Activated naive CD8-positive, alpha-beta T cell treated with anti-CD3 and anti-CD28 coated beads for 36 hours (primary cell): ENCODE measurements at regions not wholly inside any gene's neighbourhood (a gene's known extent, or its start where the extent isn't known, plus 50 kb on each side); places are given as distances from the start of the nearest gene placed in this dataset.

Experiments
- DNase-seq: peaks from one replicate; pipeline ENCODE4 v3.0.0; 2021
- H3K27ac Mint-ChIP-seq: one replicate; pipeline ENCODE4 v1.8.0; 2022; ENCODE audit warnings: mild to moderate bottlenecking, moderate library complexity, mixed read lengths
- H3K27me3 Mint-ChIP-seq: one replicate; pipeline ENCODE4 v1.8.0; 2022; ENCODE audit warnings: mild to moderate bottlenecking, mixed read lengths
- H3K36me3 Mint-ChIP-seq: one replicate; pipeline ENCODE4 v1.8.0; 2021; ENCODE audit warnings: mild to moderate bottlenecking, mixed read lengths
- H3K4me1 Mint-ChIP-seq: one replicate; pipeline ENCODE4 v1.8.0; 2021; ENCODE audit warnings: mixed read lengths
- H3K4me3 Mint-ChIP-seq: one replicate; pipeline ENCODE4 v1.8.0; 2022; ENCODE audit warnings: mild to moderate bottlenecking, moderate library complexity, mixed read lengths
- H3K9me3 Mint-ChIP-seq: one replicate; pipeline ENCODE4 v1.8.0; 2022; ENCODE audit warnings: mixed read lengths

DNA sequence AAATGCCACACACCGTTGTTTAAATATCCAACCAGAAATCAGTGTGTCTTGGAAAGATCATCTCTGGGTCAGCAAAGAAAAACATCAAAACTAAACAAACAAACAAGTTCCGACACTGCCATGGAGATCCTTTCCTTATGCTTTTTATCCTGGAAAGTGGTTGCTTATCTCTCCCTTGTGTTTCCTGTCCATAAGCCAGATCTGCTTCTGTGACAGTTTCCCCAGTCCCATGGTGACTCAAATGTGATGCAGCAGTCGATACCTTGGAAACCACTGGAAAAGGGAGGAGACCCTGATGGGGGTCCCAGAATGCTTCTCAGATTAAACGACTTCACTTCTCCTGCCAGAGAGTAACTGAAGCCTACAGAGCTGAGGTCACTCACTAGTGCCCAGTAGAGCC is 94.7 kb downstream of the DMRTA2 start:
- Mint-ChIP-seq H3K27ac (no peak overlapping the region), H3K27me3 (peaks cover 33% of the 10 kb centered on the region), H3K9me3 (no peaks in the 10 kb centered on the region), H3K36me3 (no peaks in the 10 kb centered on the region), H3K4me1 (no peaks in the 10 kb centered on the region), H3K4me3 (no peak overlapping the region)
- DNase-seq: no peak

DNA sequence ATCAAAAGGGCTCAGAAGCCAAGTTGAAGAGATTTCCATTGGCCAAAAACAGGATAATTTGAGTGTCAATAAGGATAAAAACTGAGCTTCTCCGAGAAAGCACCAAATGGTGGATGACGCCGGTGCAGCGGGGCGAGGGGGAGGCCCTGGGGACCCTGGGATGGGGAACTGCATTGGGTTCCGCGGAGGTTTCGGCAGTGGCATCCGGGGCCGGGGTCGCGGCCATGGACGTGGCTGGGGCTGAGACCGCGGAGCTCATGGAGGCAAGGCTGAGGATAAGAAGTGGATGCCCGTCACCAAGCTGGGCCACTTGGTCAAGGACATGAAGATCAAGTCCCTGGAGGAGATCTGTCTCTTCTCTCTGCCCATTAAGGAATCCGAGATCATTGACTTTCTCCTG is 97.2 kb downstream of the DMRTA2 start:
- Mint-ChIP-seq H3K27ac (no peak overlapping the region), H3K9me3 (no peaks in the 10 kb centered on the region), H3K4me1 (no peaks in the 10 kb centered on the region), H3K27me3 (peaks cover 16% of the 10 kb centered on the region), H3K4me3 (no peak overlapping the region), H3K36me3 (no peaks in the 10 kb centered on the region)
- no peak for DNase-seq

DNA sequence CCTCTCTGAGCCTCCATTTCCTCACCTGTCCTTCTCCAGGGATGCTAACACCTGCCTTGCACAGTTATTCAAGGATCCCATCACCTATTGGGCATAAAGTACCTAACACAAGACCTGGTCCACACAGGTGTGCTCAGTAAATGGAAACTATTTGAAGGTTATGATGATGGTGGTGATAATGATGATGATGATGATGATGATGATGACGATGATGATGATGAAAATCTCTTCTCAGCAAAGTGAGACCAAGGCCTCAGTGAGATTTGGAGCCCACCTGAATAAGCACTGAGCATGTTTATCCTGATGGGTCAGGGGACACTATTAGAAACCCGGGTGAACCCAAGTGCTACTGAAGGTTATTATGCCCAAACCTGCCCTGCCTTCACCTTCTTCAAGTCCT is 100.7 kb downstream of the DMRTA2 start:
- Mint-ChIP-seq H3K4me1 (no peaks in the 10 kb centered on the region), H3K9me3 (no peaks in the 10 kb centered on the region), H3K4me3 (no peak overlapping the region), H3K27me3 (peaks cover 5% of the 10 kb centered on the region), H3K36me3 (no peaks in the 10 kb centered on the region), H3K27ac (no peak overlapping the region)
- DNase-seq: no peak

DNA sequence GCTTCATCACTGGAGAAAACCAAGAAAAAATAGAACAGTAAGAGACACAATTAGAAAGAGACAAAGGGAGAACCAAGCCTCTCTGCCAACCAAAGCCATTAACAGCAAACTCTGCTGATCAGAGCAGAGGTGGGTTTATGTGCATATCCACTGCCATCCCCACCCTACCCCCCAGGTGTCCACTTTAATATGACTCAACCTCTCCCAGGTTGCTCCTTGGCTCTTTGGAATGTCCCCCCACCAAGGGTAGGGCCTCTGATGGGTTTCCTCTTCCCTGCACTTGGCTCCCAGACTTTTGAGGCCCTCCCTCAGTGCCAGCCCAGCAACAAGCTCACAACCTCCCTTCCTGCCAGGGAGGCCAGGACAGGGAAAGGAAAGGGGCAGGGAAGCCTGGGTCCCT is 104.8 kb downstream of the DMRTA2 start:
- no peaks in the 10 kb centered on the region for H3K36me3 Mint-ChIP-seq
- no peak overlapping the region for H3K27ac Mint-ChIP-seq
- no peaks in the 10 kb centered on the region for H3K9me3 Mint-ChIP-seq
- peaks cover 5% of the 10 kb centered on the region for H3K27me3 Mint-ChIP-seq
- H3K4me3 Mint-ChIP-seq: no peak overlapping the region
- DNase-seq: no peak
- no peaks in the 10 kb centered on the region for H3K4me1 Mint-ChIP-seq

DNA sequence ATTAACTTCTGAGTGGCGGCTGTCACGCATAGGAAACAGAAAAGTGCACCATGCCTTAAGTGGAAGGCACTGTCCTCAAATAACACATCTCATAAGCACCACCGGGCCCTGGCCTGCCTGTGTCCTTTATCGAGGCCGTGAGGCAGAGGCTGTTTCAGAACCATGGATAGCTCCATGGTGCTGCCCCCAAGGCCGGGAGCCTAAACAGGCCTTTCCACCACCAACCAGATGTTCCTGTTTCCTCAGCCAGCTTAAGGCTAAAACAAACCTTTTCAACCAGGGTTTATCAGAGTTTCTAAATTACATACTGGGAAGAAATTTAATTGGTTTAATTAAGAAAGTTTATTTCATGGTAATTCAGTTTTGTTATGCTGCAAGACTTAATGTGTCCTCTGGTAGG is 114.4 kb downstream of the DMRTA2 start:
- Mint-ChIP-seq H3K36me3 (no peaks in the 10 kb centered on the region), H3K27me3 (peaks cover 12% of the 10 kb centered on the region)

DNA sequence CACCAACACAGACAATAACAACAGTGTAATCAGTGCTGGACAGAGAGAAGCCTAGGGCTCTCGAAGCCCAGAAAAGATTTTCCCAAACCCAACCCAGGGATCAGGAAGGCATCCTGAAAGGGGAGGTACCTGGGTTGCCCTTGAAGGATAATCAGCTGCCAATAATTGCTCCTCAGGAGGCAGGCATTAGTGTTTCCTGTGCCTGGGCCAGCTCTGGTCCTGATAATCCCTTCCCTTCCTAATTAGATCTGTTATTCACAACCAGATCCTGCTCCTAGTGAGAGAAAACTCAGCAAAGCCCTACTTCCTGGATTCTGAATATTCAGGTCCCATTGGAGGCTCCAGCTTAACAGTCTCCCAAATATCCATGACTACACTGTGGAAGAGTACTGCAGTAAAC is 117.4 kb downstream of the DMRTA2 start:
- no peak for DNase-seq
- H3K4me1 Mint-ChIP-seq: no peaks in the 10 kb centered on the region

More for the DNA sequence above, 114.4 kb downstream of the DMRTA2 start:
- Mint-ChIP-seq H3K4me3 (no peak overlapping the region), H3K4me1 (no peaks in the 10 kb centered on the region), H3K9me3 (no peaks in the 10 kb centered on the region), H3K27ac (no peak overlapping the region)
- peak; percentile 2 for DNase-seq

DNA sequence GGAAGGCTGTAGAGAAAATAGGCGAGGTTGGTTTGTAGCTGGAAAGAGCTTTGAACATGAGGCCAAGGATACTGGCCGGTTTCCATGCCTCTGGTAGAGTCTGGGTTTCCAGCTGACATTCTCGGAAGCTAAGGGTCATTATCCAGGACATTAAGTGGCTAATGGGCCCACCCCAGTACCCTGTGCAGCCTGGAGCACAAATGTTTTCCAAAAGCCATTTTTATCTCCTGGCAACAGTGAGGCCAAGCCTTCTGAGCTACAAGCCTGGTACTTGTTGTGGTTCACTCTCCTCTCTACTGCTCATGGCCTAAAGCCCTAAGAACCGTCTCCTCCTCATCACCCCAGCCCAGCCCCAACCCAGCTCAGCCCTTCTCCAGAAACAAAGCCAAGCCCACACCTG is 122.9 kb downstream of the DMRTA2 start:
- Mint-ChIP-seq H3K36me3 (no peaks in the 10 kb centered on the region), H3K27ac (no peak overlapping the region), H3K4me1 (no peaks in the 10 kb centered on the region), H3K27me3 (peaks cover 6% of the 10 kb centered on the region), H3K9me3 (no peaks in the 10 kb centered on the region), H3K4me3 (no peak overlapping the region)
- DNase-seq: no peak

More for the DNA sequence above, 117.4 kb downstream of the DMRTA2 start:
- Mint-ChIP-seq H3K4me3 (no peak overlapping the region), H3K36me3 (no peaks in the 10 kb centered on the region), H3K27me3 (peaks cover 15% of the 10 kb centered on the region), H3K9me3 (no peaks in the 10 kb centered on the region), H3K27ac (no peak overlapping the region)

DNA sequence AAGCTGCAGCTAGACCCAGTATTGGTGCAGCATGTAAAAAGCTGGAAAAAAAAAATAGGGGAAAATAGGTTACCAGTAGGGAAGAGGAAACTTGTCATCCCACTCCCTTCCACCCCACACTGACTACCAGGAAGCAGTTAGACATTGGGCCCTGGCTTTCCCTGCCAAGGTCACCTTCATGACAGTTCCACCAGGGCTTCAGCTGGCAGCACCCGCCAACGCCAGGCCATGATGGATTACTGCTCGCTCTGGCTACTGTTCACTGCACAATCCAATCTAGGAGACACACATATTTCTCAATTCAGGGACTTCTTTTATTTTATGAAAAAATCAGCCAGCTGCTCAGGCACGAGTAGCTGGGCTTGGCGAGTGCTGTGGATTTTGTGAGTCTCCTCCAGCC is 127.7 kb downstream of the DMRTA2 start:
- Mint-ChIP-seq H3K9me3 (no peaks in the 10 kb centered on the region), H3K4me3 (no peak overlapping the region), H3K4me1 (no peaks in the 10 kb centered on the region), H3K36me3 (no peaks in the 10 kb centered on the region), H3K27ac (no peak overlapping the region), H3K27me3 (no peaks in the 10 kb centered on the region)
- no peak for DNase-seq

DNA sequence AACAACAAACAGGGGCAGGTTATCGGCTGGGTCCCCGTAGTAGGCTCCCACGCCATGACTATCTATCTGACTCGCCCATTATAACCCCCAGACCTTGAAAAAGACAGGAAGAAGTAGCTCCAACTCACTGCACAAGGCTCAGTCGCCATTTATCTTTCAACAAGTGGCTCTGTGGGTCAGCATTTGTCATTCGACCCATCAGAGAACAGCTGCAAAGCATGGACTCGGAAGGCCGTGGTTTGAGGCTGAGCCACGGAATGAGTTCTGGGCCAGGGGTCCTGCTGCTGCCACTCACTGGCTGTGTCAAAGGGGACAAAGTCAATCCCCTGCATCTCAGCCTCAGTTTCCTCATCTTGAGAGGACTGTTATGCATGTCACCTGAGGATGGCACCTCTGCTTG is 131.0 kb downstream of the DMRTA2 start:
- no peaks in the 10 kb centered on the region for H3K9me3 Mint-ChIP-seq
- no peaks in the 10 kb centered on the region for H3K4me1 Mint-ChIP-seq
- H3K27me3 Mint-ChIP-seq: peaks cover 10% of the 10 kb centered on the region
- no peaks in the 10 kb centered on the region for H3K36me3 Mint-ChIP-seq
- DNase-seq: no peak
- H3K4me3 Mint-ChIP-seq: no peak overlapping the region
- H3K27ac Mint-ChIP-seq: no peak overlapping the region

DNA sequence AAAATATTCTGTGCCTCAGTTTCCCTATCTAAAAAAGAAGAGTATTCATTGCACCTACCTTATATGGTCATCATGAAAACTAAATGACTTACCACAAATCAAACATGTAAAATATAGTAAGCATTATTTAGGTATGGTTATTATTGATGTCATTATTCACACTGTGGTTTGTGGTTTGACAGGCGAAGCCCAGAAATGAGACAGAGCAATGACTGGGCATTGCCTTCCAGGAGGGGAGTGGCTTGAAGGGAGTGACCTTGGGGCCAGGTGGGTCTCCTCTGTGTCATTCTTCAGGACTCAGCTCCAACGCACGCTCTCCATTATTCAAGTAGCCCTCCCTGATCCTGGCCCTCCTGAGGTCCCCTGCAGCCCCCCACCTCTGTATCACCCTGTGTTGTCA is 133.7 kb downstream of the DMRTA2 start:
- no peaks in the 10 kb centered on the region for H3K36me3 Mint-ChIP-seq
- H3K27ac Mint-ChIP-seq: no peak overlapping the region
- H3K4me3 Mint-ChIP-seq: no peak overlapping the region
- H3K9me3 Mint-ChIP-seq: no peaks in the 10 kb centered on the region
- peak; percentile 5 for DNase-seq
- no peaks in the 10 kb centered on the region for H3K4me1 Mint-ChIP-seq
- H3K27me3 Mint-ChIP-seq: peaks cover 13% of the 10 kb centered on the region

DNA sequence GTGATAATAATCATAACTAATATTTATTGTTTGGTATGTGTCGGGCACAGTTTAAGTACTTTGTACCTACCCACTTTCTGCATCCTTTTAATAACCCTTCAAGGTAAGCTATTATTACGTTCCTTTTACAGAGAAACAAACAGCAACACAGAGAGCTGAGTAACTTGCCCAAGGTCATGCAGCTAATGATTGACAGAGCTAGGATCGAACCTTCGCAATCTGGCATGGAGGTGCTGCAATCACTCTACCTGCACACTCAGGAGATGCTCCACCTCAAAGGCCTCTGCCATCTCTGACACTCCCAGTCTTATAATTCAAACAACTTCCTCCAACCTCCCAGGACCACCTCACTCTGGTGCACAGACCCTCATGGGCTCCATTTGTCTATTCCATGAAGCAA is 137.2 kb downstream of the DMRTA2 start:
- Mint-ChIP-seq H3K4me1 (no peaks in the 10 kb centered on the region), H3K27me3 (peaks cover 17% of the 10 kb centered on the region), H3K4me3 (no peak overlapping the region), H3K27ac (no peak overlapping the region), H3K9me3 (no peaks in the 10 kb centered on the region), H3K36me3 (no peaks in the 10 kb centered on the region)
- no peak for DNase-seq

DNA sequence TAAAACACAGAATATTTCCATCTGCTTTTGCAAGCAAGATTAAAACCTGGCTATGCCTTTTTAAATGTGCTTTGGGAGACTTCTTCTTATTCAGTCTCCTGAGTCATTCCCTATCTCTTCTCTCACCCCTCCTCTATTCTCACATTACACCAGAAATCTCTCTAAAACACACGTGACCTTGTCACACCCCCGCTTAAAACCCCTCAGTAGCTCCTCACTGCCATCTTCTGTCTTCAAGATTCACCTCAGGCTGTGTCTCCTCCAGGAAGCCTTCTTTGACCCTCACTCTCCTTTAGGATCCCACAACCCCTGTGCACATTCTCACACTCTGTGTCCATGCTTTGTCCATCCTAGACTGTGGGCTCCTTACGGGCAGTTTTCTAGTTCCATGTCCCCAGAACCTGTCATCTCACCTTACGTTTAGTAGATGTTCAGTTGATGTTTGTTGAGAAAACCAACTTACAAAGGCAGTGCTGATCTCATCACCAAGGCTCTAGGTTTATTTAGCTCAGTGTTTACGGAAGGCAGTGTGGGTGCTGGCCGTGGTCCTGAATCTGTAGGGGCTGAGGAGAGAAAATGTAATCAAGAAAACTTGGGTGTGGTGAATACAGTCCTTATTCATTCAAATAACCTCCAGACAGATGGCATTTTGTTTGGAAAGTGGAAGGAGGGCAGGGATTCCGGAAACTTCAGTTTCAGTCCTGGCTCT is 143.5 kb downstream of the DMRTA2 start:
- no peak for DNase-seq
- H3K4me1 Mint-ChIP-seq: no peaks in the 10 kb centered on the region
- no peak overlapping the region for H3K27ac Mint-ChIP-seq
- no peaks in the 10 kb centered on the region for H3K9me3 Mint-ChIP-seq
- peaks cover 15% of the 10 kb centered on the region for H3K27me3 Mint-ChIP-seq
- H3K4me3 Mint-ChIP-seq: no peak overlapping the region
- H3K36me3 Mint-ChIP-seq: no peaks in the 10 kb centered on the region

DNA sequence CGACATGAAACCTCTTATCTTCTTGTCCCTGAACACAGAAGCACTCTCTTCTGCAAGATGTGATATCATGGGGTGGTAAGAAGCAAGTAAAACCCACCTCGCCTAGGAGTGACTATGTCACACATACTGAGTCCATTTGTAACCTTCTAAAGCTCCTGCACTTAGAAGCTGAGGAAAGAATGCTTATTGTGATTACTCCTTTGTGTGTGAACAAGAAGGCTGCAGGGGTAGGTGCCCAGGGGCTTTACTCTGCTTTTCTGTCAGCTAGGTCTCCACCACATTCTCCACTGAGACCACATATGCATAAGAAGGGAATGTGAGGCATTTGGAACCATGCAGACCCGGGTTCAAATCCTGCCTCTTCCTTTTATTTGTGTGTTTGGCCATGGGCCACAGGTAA is 144.3 kb downstream of the DMRTA2 start:
- no peaks in the 10 kb centered on the region for H3K9me3 Mint-ChIP-seq

DNA sequence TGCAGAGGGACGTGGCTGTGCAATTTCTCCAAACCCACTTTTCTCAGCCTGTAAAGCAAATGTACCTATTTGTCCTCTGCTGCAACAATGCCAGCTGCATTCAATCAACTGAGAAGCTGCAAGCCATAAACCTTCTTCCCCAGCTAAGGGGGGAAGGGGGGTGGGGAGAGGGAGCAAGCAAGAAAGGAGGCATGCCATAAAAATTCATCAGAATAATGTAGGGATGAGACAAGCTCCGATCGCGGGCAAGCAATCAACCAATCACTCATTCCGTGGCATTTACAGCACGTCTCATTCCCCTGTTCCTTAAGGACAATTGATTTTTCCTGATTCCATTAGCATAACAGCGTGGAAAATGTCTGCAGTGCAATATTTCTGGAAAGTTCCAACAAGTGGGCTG is 144.8 kb downstream of the DMRTA2 start:
- no peak overlapping the region for H3K4me3 Mint-ChIP-seq
- no peak for DNase-seq
- H3K27me3 Mint-ChIP-seq: peaks cover 15% of the 10 kb centered on the region
- no peaks in the 10 kb centered on the region for H3K4me1 Mint-ChIP-seq
- no peak overlapping the region for H3K27ac Mint-ChIP-seq
- no peaks in the 10 kb centered on the region for H3K9me3 Mint-ChIP-seq
- no peaks in the 10 kb centered on the region for H3K36me3 Mint-ChIP-seq

More for the DNA sequence above, 144.3 kb downstream of the DMRTA2 start:
- peaks cover 15% of the 10 kb centered on the region for H3K27me3 Mint-ChIP-seq
- no peak overlapping the region for H3K27ac Mint-ChIP-seq
- no peak overlapping the region for H3K4me3 Mint-ChIP-seq
- no peaks in the 10 kb centered on the region for H3K4me1 Mint-ChIP-seq
- H3K36me3 Mint-ChIP-seq: no peaks in the 10 kb centered on the region
- DNase-seq: no peak

DNA sequence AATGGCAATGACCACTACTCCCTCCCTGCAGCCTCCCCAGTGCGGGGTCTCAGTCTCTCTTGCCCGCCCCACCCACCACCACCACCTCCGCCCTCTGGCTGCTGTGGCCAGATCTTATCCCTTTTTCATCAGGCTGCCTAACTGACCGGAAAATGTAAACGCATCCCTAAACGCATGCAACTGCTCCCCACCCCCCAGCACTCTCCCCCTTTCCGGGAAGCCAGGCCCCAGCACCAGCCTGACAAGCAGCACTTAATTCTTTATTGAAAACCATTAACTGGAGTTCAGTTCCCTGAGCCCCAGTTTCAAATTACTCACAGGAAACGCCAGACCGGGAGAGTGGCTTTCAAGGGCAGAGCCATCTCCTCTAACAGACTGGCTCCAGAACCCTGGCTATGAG is 147.7 kb downstream of the DMRTA2 start:
- no peak overlapping the region for H3K27ac Mint-ChIP-seq
- no peak overlapping the region for H3K4me3 Mint-ChIP-seq
- no peaks in the 10 kb centered on the region for H3K36me3 Mint-ChIP-seq
- H3K9me3 Mint-ChIP-seq: no peaks in the 10 kb centered on the region
- peaks cover 12% of the 10 kb centered on the region for H3K27me3 Mint-ChIP-seq
- H3K4me1 Mint-ChIP-seq: no peaks in the 10 kb centered on the region
- DNase-seq: no peak

DNA sequence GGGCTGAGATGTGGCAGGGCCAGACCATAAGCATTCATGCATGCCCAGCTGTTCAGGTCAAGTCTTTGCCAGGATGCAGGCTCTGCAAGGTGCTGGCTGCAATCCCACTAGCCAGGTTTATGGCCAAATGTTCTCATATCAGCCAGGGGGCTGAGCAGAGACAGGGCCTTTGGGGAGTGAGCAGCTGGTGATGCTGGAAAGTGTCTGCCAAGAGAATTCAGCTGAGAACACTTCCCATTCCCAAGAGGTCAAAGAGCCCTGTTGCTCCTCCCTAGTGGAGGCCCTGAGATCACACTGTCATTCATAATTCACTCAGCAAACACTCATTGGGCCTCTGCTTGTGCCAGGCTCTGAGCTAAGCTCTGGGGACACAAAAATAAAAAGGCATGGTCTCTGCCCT is 150.3 kb downstream of the DMRTA2 start:
- H3K27ac Mint-ChIP-seq: no peak overlapping the region
- H3K9me3 Mint-ChIP-seq: no peaks in the 10 kb centered on the region
- H3K4me1 Mint-ChIP-seq: no peaks in the 10 kb centered on the region
- no peak overlapping the region for H3K4me3 Mint-ChIP-seq
- no peak for DNase-seq
- peaks cover 6% of the 10 kb centered on the region for H3K27me3 Mint-ChIP-seq
- no peaks in the 10 kb centered on the region for H3K36me3 Mint-ChIP-seq
